NCI-H146 treated with DMSO at 0.1 percent for 48 hours (cell line): ENCODE measurements at regions not wholly inside any gene's neighbourhood (a gene's known extent, or its start where the extent isn't known, plus 50 kb on each side); places are given as distances from the start of the nearest gene placed in this dataset.
"Not testable (repeated sequence)": the region's sequence is repeated elsewhere in the genome, so short reads cannot be mapped to it uniquely, and the experiment has no call there.

Experiments used
- DNase-seq: peaks from one replicate; lab custom pipeline; 2025; ENCODE audit not compliant: unreplicated experiment; lab: John Stamatoyannopoulos, UW

DNA sequence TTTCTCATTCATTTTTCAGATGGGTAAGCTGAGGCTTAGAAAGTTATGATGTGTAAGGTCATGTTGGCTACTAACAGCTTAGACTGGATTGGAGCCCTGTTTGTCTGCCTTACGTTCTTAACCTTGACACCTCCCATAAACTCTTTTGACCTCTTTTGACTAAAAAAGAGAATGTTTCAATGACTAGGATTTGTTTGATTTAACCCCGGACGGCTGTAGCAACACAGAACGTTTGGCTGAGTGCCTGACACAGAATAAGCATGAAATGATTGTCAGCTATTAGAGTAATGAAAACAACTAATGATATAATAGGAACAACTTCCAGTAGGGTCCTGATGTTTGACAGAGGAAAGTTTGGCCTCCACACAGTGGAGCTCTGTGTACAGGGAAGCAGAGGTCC is 83.3 kb upstream of the PDZD8 start:
- DNase-seq, result no peak

DNA sequence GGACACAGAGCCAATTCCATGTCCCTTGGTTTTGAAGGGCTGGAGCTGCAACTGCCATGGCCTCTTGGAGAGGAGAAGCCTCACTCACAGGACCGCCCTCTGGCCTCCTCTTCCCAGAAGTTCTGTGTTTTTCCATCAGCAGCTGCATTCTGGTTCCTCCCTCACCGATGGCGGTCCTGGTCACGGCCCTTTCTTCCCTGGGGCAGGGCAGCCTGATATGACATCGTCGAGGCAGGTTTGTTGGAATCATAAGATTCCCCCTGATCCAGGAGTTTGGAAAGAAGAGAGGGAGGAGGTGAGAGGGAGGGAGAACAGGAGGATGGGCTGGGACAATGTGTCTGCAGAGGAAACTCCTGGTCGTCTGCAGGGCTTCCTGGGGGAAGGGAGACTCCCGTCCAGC is 82.7 kb upstream of the PDZD8 start:
- DNase-seq, result no peak

DNA sequence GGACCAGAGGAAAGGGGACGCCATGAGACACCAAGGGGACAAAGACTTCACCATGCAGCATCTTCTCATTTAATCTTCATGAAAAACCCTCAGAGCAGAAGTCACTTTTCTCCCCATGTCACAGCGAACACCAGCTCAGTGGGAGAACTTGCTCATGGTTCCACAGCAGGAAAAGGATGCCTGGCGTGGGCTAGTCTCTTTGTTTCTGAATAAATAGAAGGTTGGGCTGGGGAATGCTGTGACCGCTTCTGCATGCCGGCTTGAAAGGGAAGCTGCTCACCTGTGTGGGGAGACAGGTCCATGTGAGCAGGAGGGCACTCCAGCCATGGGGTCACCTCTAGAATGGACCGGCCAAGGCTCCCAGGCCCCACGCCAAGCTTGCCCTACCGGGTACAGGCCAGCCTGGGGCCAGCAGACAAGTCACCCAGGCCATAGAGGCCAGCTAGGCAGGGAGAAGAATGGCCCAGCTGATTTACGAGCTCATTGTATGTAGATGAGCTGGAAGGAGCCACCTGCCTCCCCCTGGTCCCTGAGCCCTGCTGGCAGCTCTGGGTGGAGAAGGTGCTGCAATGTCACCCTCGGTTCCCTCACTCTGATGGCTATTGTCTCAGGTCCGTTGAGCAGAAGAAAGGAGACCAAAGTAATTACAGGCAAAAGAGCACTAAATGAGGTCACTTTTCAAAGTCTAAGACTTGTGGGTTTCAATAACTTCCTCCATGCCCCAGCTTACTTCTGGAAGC is 82.0 kb upstream of the PDZD8 start:
- no peak for DNase-seq

DNA sequence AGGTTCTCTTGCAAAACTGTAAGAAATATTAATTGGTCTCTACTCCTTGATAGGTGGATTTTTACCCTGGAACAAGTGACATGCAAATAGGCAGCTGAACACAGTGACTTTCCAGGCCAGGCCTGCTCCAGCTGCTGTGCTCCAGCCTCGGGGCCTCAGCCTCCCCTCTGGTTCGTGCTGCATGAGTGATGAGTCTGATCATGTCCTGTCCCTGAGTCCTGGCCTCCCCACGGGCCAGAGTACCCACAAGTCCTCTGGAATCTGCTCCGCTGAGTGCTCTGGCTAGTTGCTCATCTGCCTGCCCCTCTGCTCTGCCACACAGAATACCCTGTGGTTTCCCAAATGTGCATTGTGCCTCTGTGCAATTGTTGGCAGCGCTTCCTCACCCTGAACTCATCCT is 80.1 kb upstream of the PDZD8 start:
- DNase-seq, result no peak

DNA sequence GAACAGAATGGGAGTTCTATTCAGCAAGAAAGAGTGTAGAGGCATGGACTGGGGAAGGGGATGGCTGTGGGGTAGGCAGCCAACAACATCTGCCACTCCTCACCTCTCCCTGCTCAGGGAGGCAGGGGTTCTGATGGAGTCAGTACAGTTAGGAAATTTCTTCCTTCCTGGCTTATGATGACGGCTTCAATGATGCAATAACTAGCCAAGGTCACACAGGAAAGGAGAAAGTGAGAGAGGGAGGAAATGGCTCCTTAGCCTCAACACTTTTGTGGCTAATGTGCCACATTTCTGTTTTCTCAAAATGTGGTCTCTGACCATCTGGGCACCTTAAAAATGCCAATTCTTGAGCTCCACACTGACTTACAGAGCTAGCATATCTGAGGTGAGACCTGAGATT is 79.3 kb upstream of the PDZD8 start:
- DNase-seq, result no peak

DNA sequence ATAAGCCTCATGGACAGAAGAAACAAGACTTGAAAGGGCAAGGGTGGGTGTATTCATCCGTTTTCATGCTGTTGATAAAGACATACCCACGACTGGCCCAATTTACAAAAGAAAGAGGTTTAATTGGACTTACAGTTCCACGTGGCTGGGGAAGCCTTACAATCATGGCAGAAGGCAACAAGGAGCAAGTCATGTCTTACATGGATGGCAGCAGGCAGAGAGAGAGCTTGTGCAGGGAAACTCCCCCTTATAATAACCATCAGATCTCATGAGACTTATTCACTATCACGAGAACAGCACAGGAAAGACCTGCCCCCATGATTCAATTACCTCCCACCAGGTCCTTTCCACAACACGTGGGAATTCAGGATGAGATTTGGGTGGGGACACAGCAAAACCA is 78.2 kb upstream of the PDZD8 start:
- not testable (repeated sequence) for DNase-seq

DNA sequence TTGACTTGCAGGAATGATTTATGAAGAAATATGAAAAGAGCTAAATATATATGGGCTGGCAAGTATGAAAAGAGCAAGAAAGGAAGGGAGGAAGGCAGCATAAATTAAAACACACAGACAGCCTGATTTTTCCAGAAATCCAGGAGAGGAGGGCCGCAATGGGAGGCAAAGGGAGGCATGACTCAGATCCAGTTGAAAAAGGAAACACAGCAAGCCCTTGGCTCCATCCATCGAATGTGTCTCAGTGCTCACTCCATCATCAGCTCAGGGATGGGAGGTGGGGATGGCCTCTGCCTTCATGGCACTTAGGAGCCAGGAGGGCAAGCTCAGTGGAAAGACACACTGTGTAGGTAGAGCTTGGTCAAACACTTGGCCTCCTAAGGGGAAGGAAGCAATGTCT is 75.7 kb upstream of the PDZD8 start:
- DNase-seq, result no peak

DNA sequence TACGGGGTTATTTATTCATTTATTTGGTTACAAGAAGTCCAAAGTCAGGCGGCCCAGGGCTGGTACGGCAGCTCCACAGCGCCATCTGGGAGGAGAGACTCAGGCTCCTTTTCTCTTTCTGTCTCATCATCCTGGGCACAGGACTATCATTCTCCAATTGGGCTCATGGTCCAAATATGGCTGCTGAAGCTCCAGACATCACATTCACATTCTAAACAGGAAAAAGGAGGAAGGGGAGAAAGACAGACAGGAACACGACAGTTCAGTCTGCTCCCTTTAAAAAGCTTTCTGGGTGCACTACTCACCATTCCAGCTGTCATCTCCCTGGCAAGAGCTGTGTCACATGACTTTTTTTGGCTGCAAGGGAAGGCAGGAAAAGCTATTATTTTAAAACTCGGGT is 74.4 kb upstream of the PDZD8 start:
- DNase-seq, result no peak

DNA sequence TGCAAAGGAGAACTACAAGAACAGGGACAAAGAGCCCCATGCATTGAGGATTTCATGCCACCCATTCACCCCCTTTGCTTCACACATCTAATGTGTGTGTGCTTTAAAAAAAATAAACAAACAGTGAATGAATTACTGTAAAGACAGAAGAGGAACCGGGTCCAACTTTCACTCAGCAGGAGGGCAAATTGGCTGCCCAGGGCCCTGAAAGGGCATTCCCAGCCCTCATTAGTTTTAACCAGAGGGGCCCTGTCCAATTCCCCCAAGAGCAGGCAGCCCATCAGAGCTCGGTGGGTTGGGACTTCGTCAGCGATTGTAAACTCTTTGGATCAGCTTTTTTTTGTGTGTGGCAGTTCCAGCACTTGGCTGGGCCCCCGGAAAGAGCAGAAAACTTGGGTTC is 73.6 kb upstream of the PDZD8 start:
- no peak for DNase-seq

DNA sequence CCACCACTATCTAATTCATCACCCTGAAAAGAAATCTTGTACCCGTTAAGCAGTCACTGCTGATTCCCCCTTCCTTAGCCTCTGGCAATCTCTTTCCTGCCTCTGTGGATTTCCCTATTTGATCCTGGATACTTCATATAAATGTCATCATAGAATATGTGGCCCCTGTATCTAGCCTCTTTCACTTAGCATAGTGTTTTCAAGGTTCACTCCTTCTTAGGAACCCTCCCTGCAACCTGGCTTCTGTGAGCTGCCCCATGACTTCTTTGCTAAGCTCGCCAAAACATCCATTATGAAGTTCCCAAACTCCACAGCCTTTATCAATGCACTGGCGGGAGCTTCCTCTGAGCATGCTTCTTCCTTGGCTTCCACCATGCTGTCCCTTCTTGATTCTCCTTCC is 70.8 kb upstream of the PDZD8 start:
- no peak for DNase-seq

DNA sequence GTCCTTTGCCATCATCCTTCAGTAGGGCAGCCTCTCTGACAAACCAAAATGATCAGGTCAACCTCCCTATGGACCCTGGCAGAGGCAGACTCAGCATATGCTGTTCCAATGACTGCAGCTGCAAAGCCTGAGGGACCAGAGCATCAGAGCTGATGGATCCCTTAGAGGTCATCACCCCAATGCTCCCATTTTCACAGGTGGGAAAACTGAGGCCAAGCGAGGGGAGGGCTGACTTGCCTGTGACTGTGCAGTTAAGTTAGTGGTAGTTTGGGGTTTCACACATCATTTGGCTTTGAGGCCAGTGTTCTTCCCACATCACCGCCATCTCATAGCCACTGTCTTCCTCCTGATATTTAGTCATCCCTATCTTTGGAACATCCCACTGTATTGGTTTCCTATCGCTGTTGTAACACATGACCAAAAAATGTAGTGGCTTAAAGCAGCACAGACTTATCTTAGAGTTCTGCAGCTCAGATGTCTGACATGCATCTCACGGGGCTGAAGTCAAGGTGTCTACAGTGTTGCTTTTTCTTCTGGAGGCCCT is 69.3 kb upstream of the PDZD8 start:
- no peak for DNase-seq

DNA sequence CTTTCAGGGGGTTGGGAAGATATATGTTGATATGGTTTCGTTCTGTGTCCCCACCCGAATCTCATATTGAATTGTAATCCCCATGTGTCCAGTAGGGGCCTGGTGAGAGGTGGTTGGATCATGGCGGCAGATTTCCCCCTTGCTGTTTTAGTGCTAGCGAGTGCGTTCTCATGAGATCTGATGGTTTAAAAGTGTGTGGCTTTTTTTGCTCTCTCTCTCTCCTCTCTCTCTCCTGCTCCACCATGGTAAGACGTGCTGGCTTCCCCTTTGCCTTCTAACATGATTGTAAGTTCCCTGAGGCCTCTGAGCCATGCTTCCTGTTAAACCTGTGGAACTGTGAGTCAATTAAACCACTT is 68.4 kb upstream of the PDZD8 start:
- DNase-seq, result no peak

DNA sequence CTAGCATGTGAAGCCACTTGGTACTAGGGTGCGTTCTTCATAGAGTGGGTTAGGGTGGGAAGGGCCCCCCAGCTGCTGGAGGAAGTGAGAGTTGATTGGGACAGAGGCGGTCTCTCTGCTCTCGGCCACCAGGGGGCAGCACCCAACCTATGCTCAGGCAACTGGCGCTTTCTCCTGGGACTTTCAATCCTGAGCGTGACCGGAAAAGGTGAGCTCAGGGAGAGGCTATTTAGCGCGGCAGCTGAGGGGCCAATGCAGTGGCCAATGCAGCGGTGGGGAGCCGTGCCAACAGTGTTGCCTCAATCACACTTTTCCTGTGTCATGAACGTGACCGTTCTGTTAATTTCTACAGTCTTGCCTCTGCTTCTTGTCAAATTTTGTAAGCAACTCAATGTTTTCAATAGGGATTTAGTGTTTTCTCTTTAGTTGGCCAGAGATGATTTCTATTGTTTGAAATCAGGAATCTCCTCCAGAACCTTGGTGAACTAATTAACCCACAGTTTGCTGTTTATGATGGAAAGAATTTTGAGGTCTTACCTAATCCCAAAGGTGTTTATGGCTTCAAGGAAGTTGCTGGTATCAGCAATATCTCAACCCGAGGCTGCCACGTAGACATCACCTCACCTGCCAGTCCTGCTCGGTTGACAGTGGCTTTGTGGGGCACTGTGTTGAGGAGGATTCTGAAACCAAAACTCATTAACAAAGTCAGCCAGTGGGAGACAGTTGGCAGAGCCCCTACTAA is 67.9 kb upstream of the PDZD8 start:
- DNase-seq, result peak; percentile 52

DNA sequence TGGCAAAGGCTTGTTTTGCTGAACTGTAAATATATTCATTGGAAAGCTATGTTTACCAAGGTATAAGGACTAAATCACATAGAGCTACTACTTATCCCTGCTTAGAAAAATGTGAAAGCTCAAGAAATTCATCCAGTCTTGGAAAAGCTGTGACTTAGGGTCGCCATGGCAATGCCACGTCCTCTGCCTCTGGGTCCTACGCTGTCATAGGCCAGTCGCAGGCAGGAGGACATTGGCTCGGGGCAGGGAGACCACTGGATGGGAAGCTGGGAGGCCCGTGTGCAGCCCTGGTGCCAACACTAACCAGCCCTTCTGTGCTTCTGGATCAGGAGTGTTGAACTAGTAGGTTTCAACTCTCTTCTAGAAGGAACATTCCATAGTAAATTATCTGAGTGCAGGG is 67.3 kb upstream of the PDZD8 start:
- no peak for DNase-seq

DNA sequence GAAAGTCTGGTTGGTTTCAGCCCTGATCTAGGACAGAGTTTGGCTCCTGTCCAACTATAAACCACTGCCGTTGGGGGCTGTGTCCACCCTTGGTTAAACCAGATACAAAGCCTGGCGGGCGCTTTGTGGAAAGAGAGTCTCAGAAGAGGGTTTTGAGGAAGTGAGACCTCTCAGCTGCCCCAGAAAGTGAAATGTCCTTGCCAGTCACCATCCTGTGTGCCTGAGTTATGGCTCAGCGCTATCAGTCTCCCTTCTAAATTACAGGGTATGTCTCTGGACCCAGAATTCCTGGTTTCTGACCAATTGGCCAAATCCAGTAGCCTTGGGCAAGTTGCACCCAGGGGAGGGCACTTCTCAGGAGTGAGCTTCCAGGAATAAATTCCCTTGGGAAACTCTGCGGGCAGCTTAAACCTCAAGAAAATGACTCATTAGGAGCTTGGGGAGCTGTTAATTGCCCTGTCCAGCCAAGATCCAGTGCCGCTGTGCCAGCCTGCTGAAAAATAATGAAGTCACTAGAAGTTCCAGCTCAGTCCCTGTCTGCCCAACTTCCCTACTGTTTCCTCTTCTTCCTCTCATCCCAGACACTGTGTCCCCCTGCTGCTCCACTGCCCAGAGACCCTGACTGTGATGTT is 66.7 kb upstream of the PDZD8 start:
- DNase-seq, result no peak

DNA sequence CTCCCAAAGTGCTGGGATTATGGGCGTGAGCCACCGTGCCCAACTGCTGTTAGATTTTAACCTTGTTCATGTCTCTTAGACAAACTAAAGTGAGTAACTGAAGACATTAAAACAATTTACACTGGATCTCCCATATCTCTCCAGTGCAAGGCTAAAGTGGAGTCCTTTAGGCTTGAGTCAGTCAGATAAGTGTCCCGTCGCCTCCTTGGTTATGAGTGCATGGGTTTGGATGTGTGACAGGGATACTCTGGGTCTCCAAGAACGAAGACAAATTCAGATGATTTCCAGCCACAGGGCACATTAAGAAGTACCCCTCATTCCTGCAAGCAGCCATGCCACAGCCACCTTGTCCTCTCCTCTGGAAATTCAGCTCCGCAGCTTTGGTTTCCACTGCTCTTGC is 66.1 kb upstream of the PDZD8 start:
- DNase-seq, result no peak

DNA sequence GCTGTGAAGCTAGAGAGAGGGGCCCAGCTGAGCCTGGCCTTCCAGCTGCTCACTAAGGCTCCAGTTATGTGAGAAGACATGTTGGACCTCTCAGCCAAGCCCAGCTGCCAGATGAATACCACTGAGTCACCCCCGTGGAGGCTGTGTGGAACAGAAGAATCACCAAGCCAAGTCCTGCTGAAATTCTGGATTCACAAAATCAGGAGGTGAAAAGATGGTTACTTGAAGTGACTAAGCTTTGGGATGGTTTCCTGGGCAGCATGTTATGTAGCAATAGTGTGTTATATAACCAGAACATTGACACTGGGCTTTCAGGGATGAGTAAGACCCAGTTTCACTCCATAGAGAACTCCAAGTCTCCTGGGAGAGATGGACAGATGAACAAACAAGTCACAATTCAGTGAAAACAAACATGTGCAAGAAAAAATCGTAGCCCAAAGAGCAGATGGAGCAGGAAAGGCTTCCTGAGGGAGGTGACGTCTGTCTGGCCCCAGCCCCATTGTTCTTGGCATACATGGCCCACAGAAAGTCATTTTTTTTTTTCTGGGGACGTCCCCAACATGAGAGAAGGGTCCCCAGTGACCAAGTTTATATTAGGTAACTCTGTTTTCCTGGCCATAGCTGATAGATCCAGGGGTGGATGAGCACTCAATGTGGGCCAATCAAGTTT is 64.1 kb upstream of the PDZD8 start:
- DNase-seq, result no peak

DNA sequence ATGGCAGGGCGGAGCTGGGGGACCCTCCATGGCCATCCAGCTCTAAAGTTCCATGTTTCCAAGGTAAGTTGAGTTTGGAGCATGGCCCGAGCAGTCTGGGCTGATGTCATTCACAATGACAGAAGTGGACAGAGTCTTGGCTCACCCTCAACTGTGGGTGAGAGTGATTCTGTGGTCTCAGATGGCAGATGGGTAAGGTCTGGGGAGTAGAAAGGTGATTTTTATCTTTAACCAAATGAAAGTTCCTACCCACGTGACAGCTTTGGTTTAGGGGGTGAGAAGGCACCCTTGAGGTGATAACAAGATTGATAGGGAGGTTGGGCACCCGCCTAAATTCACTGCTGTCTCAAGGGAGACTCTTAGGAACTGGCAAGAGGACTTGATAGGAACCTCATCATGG is 57.6 kb upstream of the PDZD8 start:
- DNase-seq, result no peak

DNA sequence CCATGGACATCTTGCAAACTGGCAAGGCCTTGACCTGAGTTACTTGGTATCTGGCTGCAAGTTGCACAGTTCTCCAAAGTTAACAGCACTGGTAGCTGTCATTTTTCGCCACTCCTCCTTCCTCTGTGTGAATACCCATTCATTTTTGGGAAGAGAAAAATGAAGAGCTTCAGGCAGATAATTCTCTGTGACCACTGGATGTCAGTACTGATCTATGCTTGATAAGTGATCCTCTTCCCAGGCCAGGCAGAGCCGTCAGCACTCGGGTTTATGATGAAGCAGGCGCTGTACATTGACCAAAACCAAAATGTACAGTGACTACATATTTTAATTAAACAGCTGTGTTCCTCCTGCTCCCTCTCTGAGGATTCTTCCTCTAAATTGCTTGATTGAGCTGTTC is 55.9 kb upstream of the PDZD8 start:
- DNase-seq, result no peak

DNA sequence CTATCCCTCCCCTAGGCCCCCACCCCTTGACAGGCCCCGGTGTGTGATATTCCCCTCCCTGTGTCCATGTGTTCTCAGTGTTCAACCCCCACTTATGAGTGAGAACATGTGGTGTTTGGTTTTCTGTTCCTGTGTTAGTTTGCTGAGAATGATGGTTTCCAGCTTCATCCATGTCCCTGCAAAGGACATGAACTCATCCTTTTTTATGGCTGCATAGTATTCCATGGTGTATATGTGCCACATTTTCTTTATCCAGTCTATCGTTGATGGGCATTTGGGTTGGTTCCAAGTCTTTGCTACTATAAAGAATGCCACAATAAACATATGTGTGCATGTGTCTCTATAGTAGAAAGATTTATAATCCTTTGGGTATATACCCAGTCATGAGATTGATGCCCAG is 55.3 kb upstream of the PDZD8 start:
- not testable (repeated sequence) for DNase-seq

DNA sequence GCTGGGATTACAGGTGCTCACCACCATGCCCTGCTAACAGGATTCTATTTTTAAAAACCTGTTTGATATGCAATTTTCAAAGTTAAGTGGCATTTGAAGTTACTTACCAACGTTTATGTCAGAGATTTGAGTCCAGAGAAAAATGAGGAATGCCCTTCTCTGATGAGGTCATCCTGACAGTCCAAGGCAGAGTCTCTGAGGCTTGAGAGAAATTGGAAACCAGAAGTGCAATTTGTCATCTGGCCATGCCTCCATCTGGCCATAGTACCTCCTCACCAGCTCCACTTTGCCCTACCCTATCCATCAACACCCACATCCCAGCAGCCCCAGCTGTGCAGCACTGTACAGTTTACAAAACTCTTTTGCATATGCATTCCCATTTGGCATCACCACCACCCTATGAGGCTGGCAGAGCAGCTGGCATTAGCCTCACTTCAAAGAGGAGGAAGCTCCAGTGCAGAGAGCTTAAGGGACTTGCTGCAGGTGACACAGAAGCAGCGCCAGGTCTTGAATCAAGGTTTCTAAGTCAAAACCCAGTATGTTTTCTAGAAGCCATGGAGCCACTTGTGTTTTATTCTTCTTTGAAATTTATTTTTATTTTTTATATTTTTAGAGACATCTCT is 54.5 kb upstream of the PDZD8 start:
- DNase-seq, result no peak
